WTC11 (cell line): ENCODE measurements at regions not wholly inside any gene's neighbourhood (a gene's known extent, or its start where the extent isn't known, plus 50 kb on each side); places are given as distances from the start of the nearest gene placed in this dataset.

Source experiments
- ATAC-seq: fragments of 200-7000 bp; cut with Tn5 transposase; 2 replicates; pipeline ENCODE4 v1.10.0; 2021; ENCODE audit warnings: mild to moderate bottlenecking, moderate library complexity
- CTCF ChIA-PET: fragments of 300-600 bp; sonication (Branson Sonifier 250); formaldehyde crosslinking; loops from one replicate; lab custom pipeline; 2021; ENCODE audit warnings: antibody characterized with exemption; lab: Charles Lee
- POLR2A ChIA-PET: fragments of 350-600 bp; sonication (Branson Sonifier 250); formaldehyde crosslinking; loops from one replicate; lab custom pipeline; 2021; ENCODE audit warnings: antibody characterized with exemption; lab: Charles Lee
- DNase-seq: peaks from one replicate; pipeline ENCODE4 v3.0.0; 2021; ENCODE audit warnings: low spot score
- H3K27ac Mint-ChIP-seq: 2 replicates; pipeline ENCODE4 v1.8.0; 2021; ENCODE audit warnings: mixed read lengths
- H3K27me3 Mint-ChIP-seq: 2 replicates; pipeline ENCODE4 v1.8.0; 2021; ENCODE audit warnings: low read depth, mild to moderate bottlenecking, moderate library complexity, mixed read lengths
- H3K36me3 Mint-ChIP-seq: 2 replicates; pipeline ENCODE4 v1.8.0; 2021; ENCODE audit warnings: mixed read lengths
- H3K4me1 Mint-ChIP-seq: 2 replicates; pipeline ENCODE4 v1.8.0; 2022; ENCODE audit warnings: mixed read lengths
- H3K4me3 Mint-ChIP-seq: 2 replicates; pipeline ENCODE4 v1.8.0; 2021; ENCODE audit warnings: mild to moderate bottlenecking, moderate library complexity, mixed read lengths
- H3K9me3 Mint-ChIP-seq: 2 replicates; pipeline ENCODE4 v1.8.0; 2021; ENCODE audit warnings: mixed read lengths
- CBFB ChIP-seq: sonication (generic); formaldehyde crosslinking; IDR thresholded peaks from 2 replicates; pipeline ENCODE4 v1.8.1; 2022; ENCODE audit warnings: mild to moderate bottlenecking, low read depth, missing genetic modification reagents
- CREB1 ChIP-seq: sonication (generic); formaldehyde crosslinking; IDR thresholded peaks from 2 replicates; pipeline ENCODE4 v1.8.0; 2023; ENCODE audit warnings: mild to moderate bottlenecking, missing genetic modification reagents
- E2F4 ChIP-seq: sonication (generic); formaldehyde crosslinking; IDR thresholded peaks from 2 replicates; pipeline ENCODE4 v1.8.1; 2022; ENCODE audit warnings: low read depth, mild to moderate bottlenecking, moderate library complexity, missing genetic modification reagents, borderline replicate concordance
- EMX1 ChIP-seq: fragments of 250-450 bp; sonication (Bioruptor Pico); IDR thresholded peaks from 2 replicates; pipeline ENCODE4 v1.8.0; 2021; ENCODE audit warnings: mild to moderate bottlenecking
- FOXK1 ChIP-seq: sonication (generic); formaldehyde crosslinking; IDR thresholded peaks from 2 replicates; pipeline ENCODE4 v1.8.0; 2022; ENCODE audit warnings: mild to moderate bottlenecking, moderate library complexity, missing genetic modification reagents
- IRF2 ChIP-seq: sonication (generic); formaldehyde crosslinking; IDR thresholded peaks from 2 replicates; pipeline ENCODE4 v1.8.0; 2022; ENCODE audit warnings: low read depth, missing genetic modification reagents, borderline replicate concordance
- MLX ChIP-seq: sonication (generic); formaldehyde crosslinking; IDR thresholded peaks from 2 replicates; pipeline ENCODE4 v1.8.1; 2023; ENCODE audit warnings: mild to moderate bottlenecking, missing genetic modification reagents, moderate library complexity
- RELA ChIP-seq: sonication (generic); formaldehyde crosslinking; IDR thresholded peaks from 2 replicates; pipeline ENCODE4 v1.8.1; 2022; ENCODE audit warnings: missing genetic modification reagents, mild to moderate bottlenecking, borderline replicate concordance
- SOX15 ChIP-seq: fragments of 250-450 bp; sonication (Bioruptor Pico); IDR thresholded peaks from 2 replicates; pipeline ENCODE4 v1.9.0; 2021; ENCODE audit warnings: mild to moderate bottlenecking
- TEAD1 ChIP-seq: sonication (generic); formaldehyde crosslinking; IDR thresholded peaks from 2 replicates; pipeline ENCODE4 v1.8.0; 2022; ENCODE audit warnings: mild to moderate bottlenecking, missing genetic modification reagents
- USF1 ChIP-seq: sonication (generic); formaldehyde crosslinking; IDR thresholded peaks from 2 replicates; pipeline ENCODE4 v1.8.0; 2022; ENCODE audit warnings: mild to moderate bottlenecking, missing genetic modification reagents
- ZNF138 ChIP-seq: sonication (generic); formaldehyde crosslinking; conservative IDR thresholded peaks from 2 replicates; pipeline ENCODE4 v1.8.1; 2022; ENCODE audit warnings: mild to moderate bottlenecking, moderate library complexity, missing genetic modification reagents
- ZNF281 ChIP-seq: sonication (generic); formaldehyde crosslinking; IDR thresholded peaks from 2 replicates; pipeline ENCODE4 v1.8.0; 2023; ENCODE audit warnings: mild to moderate bottlenecking, missing genetic modification reagents
- ZNF416 ChIP-seq: fragments of 250-450 bp; sonication (Bioruptor Pico); IDR thresholded peaks from 2 replicates; pipeline ENCODE4 v1.9.0; 2021; ENCODE audit warnings: mild to moderate bottlenecking, inconsistent platforms
- ZNF532 ChIP-seq: fragments of 250-450 bp; sonication (Bioruptor Pico); IDR thresholded peaks from 2 replicates; pipeline ENCODE4 v1.9.0; 2021; ENCODE audit warnings: mild to moderate bottlenecking, borderline replicate concordance

- H3K27ac Mint-ChIP-seq, result no peak overlapping the region
Observed at GRCh38 chrX:116241001-116241400, 70.5 kb downstream of the AGTR2 start.

GRCh38 chrX:116243039-116243438 lies 72.5 kb downstream of the AGTR2 start:
- TF ChIP-seq E2F4 (CRISPR knock-in tag) (no peak), FOXK1 (CRISPR knock-in tag) (no peak), MLX (CRISPR knock-in tag) (no peak), EMX1 (CRISPR knock-in tag) (no peak), IRF2 (CRISPR knock-in tag) (no peak), RELA (no peak), ZNF281 (CRISPR knock-in tag) (no peak), CREB1 (no peak)
- Mint-ChIP-seq H3K27me3 (peaks cover 24% of the 10 kb centered on the region), H3K4me3 (no peak overlapping the region), H3K27ac (no peak overlapping the region), H3K36me3 (peaks cover 5% of the 10 kb centered on the region; the same call in 1 of the 2 replicates), H3K4me1 (peaks cover 17% of the 10 kb centered on the region), H3K9me3 (0 out of 2 replicates have a peak, but pooled peaks cover 3% of the 10 kb centered on the region)
- no peak for ATAC-seq
- DNase-seq, result no peak
- POLR2A ChIA-PET, result no interaction called here
- CTCF ChIA-PET, result no interaction called here

More at GRCh38 chrX:116241001-116241400, 70.5 kb downstream of the AGTR2 start:
- H3K4me1 Mint-ChIP-seq, result peaks cover 16% of the 10 kb centered on the region
- H3K4me3 Mint-ChIP-seq, result no peak overlapping the region
- H3K9me3 Mint-ChIP-seq, result 0 out of 2 replicates have a peak, but pooled peaks cover 3% of the 10 kb centered on the region
- H3K27me3 Mint-ChIP-seq, result peaks cover 9% of the 10 kb centered on the region; the same call in 1 of the 2 replicates
- DNase-seq (no peak), ATAC-seq (no peak)
- POLR2A ChIA-PET, result no interaction called here
- peaks cover 5% of the 10 kb centered on the region; the same call in 1 of the 2 replicates for H3K36me3 Mint-ChIP-seq
- CTCF ChIA-PET, result no interaction called here
- no peak for TF ChIP-seq CBFB
- TF ChIP-seq USF1 (CRISPR knock-in tag), result no peak
- no peak for TF ChIP-seq ZNF138
- no peak for TF ChIP-seq ZNF532
- TF ChIP-seq SOX15 (CRISPR knock-in tag), result no peak
- TF ChIP-seq TEAD1 (CRISPR knock-in tag), result no peak
- TF ChIP-seq ZNF416 (CRISPR knock-in tag), result no peak
